ENCODE measurements at regions not wholly inside any gene's neighbourhood (a gene's known extent, or its start where the extent isn't known, plus 50 kb on each side); places are given as distances from the start of the nearest gene placed in this dataset.

GRCh38 chr2:139034064-139034463 is 253.9 kb upstream of the NXPH2 start:
- TF ChIP-seq CTCF (IDR thresholded peaks at IDR 0.05) (no peak), POLR2A (IDR thresholded peaks at IDR 0.05) (no peak), POLR2AphosphoS5 (IDR thresholded peaks at IDR 0.05; ENCODE audit: insufficient read depth in 1 of 2, low read depth in 1 of 2) (no peak)

All from vagina (tissue), 2 donors.